Testis (tissue), 2 donors: ENCODE measurements at regions not wholly inside any gene's neighbourhood (a gene's known extent, or its start where the extent isn't known, plus 50 kb on each side); places are given as distances from the start of the nearest gene placed in this dataset.
"Not testable (repeated sequence)": the region's sequence is repeated elsewhere in the genome, so short reads cannot be mapped to it uniquely, and the experiment has no call there.

ENCODE experiments used
- DNase-seq: peaks from one replicate; pipeline ENCODE4 v3.0.0-alpha.2; 2019
- H3K27ac ChIP-seq, 2 donors: fragments of 200-600 bp; sonication (generic); one replicate each; pipeline ENCODE4 v1.5.1; 2019
- H3K27me3 ChIP-seq: fragments of 200-600 bp; sonication (generic); one replicate; pipeline ENCODE4 v1.5.1; 2019
- H3K36me3 ChIP-seq: fragments of 200-600 bp; sonication (generic); one replicate; pipeline ENCODE4 v1.5.1; 2017; ENCODE audit warnings: low read depth; ENCODE audit errors: missing control alignments
- H3K4me1 ChIP-seq: fragments of 200-600 bp; sonication (generic); one replicate; pipeline ENCODE4 v1.5.1; 2019
- H3K4me3 ChIP-seq, 2 donors: fragments of 200-600 bp; sonication (generic); one replicate each; pipeline ENCODE4 v1.5.1; 2017 to 2019
- H3K9me3 ChIP-seq: fragments of 200-600 bp; sonication (generic); one replicate; pipeline ENCODE4 v1.5.1; 2017
- POLR2A ChIP-seq: fragments of 450-650 bp; IDR thresholded peaks from one replicate; pipeline ENCODE4 v1.6.1; 2017; ENCODE audit warnings: antibody characterized with exemption, mild to moderate bottlenecking, moderate library complexity
- WGBS, 2 donors: methylation state at CpG; one replicate each; pipeline ENCODE4 v1.1.5; 2018; 5-methylcytosine and 5-hydroxymethylcytosine counted together
- intact Hi-C: fragments of 100-400 bp; cut with DNase I; formaldehyde crosslinking; loops from one replicate; pipeline ENCODE4 v1.15.1; 2023; ENCODE audit warnings: low total_unique reads
- TF ChIP-seq, protein P1 (sequence below), 3 experiments: fragments of 450-650 bp in 2 of 3; fragments of 200-600 bp in 1 of 3; sonication (generic) in 1 of 3; IDR thresholded peaks; one replicate each; pipeline ENCODE4 v1.5.1; 2016 to 2019; ENCODE audit warnings: antibody characterized with exemption in 3 of 3, mild to moderate bottlenecking in 2 of 3, moderate library complexity in 1 of 3

GRCh38 chr2:10230499-10230898 lies 72.2 kb upstream of the HPCAL1 start:
- no peak for DNase-seq
- Histone ChIP-seq H3K27me3 (no peaks in the 10 kb centered on the region), H3K36me3 (no peaks in the 10 kb centered on the region), H3K9me3 (no peaks in the 10 kb centered on the region), H3K4me3 (no peak overlapping the region), H3K27ac (no peak overlapping the region), H3K4me1 (peaks cover 21% of the 10 kb centered on the region)
- TF ChIP-seq POLR2A = no peak
- TF ChIP-seq, protein P1, sequence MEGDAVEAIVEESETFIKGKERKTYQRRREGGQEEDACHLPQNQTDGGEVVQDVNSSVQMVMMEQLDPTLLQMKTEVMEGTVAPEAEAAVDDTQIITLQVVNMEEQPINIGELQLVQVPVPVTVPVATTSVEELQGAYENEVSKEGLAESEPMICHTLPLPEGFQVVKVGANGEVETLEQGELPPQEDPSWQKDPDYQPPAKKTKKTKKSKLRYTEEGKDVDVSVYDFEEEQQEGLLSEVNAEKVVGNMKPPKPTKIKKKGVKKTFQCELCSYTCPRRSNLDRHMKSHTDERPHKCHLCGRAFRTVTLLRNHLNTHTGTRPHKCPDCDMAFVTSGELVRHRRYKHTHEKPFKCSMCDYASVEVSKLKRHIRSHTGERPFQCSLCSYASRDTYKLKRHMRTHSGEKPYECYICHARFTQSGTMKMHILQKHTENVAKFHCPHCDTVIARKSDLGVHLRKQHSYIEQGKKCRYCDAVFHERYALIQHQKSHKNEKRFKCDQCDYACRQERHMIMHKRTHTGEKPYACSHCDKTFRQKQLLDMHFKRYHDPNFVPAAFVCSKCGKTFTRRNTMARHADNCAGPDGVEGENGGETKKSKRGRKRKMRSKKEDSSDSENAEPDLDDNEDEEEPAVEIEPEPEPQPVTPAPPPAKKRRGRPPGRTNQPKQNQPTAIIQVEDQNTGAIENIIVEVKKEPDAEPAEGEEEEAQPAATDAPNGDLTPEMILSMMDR (IDR thresholded peaks at IDR 0.05) = no peak
- intact Hi-C loops = no loop called here
- WGBS, 2 donors = 90 to 99% methylated on average over 5 of the region's 5 CpGs

GRCh38 chr2:10230921-10231320 lies 71.8 kb upstream of the HPCAL1 start:
- H3K27ac ChIP-seq, intact Hi-C loops, H3K27me3 ChIP-seq, H3K4me3 ChIP-seq, H3K36me3 ChIP-seq, H3K9me3 ChIP-seq, DNase-seq: not testable (repeated sequence)
- 91 to 92% methylated on average over 11 of the region's 11 CpGs for WGBS, 2 donors
- H3K4me1 ChIP-seq = peaks cover 17% of the 10 kb centered on the region

GRCh38 chr2:10231551-10232085 lies 71.1 kb upstream of the HPCAL1 start:
- H3K4me1 ChIP-seq = peaks cover 12% of the 10 kb centered on the region
- no peak for TF ChIP-seq POLR2A
- TF ChIP-seq, protein P1 (IDR thresholded peaks at IDR 0.05) = no peak
- intact Hi-C loops = no loop called here
- H3K9me3 ChIP-seq = no peaks in the 10 kb centered on the region
- H3K4me3 ChIP-seq = no peak overlapping the region
- no peak for DNase-seq
- WGBS, 2 donors = 83 to 89% methylated on average over 14 of the region's 14 CpGs
- no peaks in the 10 kb centered on the region for H3K36me3 ChIP-seq
- no peaks in the 10 kb centered on the region for H3K27me3 ChIP-seq
- no peak overlapping the region for H3K27ac ChIP-seq

DNA sequence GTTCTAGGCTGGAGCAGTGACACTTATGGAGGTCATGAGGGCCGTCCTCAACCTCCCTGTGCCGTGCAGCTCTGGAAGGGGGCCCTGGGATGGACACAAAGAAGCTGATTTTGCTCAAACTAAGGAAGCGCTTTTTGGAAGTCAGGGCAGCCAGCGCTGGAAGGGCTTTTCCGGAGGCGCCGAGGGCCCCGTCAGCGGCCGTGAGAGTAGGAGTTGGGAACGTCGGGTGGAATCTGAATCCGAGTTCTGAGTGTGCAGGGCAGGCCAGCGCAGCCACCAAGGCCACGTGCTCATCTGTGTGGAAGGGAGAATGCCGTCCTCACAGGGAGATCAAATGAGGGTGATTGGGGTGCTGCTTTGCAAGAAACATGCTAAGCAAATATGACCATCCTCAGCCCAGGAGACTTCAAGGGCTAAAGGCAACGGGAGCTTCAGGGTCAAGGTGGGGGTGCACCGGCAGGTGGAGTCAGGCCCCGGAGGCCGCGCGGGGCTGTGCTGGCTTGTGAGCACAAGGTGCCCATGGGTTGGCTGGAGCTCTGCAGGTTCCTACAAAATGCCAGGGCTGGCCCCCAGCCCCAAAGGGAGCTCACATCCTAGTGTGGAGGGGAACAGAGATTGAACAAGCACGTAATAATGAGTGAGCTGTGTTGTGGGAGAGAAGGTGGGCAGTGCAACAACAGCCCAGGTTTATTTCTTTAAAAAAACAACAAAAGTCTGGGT lies 70.4 kb upstream of the HPCAL1 start:
- H3K27me3 ChIP-seq = no peaks in the 10 kb centered on the region
- TF ChIP-seq POLR2A = no peak
- TF ChIP-seq, protein P1 (IDR thresholded peaks at IDR 0.05) = no peak
- intact Hi-C loops = no loop called here
- no peak overlapping the region for H3K27ac ChIP-seq
- no peak for DNase-seq
- peaks cover 11% of the 10 kb centered on the region for H3K4me1 ChIP-seq
- WGBS, 2 donors = 75 to 79% methylated on average over 23 of the region's 23 CpGs
- no peaks in the 10 kb centered on the region for H3K36me3 ChIP-seq
- H3K4me3 ChIP-seq = no peak overlapping the region
- H3K9me3 ChIP-seq = no peaks in the 10 kb centered on the region

GRCh38 chr2:10233131-10234012 lies 69.3 kb upstream of the HPCAL1 start:
- Histone ChIP-seq H3K9me3 (no peaks in the 10 kb centered on the region), H3K27me3 (no peaks in the 10 kb centered on the region), H3K27ac (no peak overlapping the region), H3K4me1 (peaks cover 18% of the 10 kb centered on the region), H3K36me3 (no peaks in the 10 kb centered on the region), H3K4me3 (no peak overlapping the region)
- TF ChIP-seq, protein P1 (IDR thresholded peaks at IDR 0.05) = no peak
- no peak for TF ChIP-seq POLR2A
- DNase-seq = no peak
- intact Hi-C loops = no loop called here
- 79% methylated on average over 7 of the region's 7 CpGs for WGBS, 2 donors
